ENCODE measurements at regions not wholly inside any gene's neighbourhood (a gene's known extent, or its start where the extent isn't known, plus 50 kb on each side); places are given as distances from the start of the nearest gene placed in this dataset.

- TF ChIP-seq CTCF (IDR thresholded peaks at IDR 0.05) (no peak), POLR2A (IDR thresholded peaks at IDR 0.05) (no peak)
Measured at GRCh38 chr5:88552426-88552825, 283.8 kb upstream of the TMEM161B start.
